ENCODE measurements at regions not wholly inside any gene's neighbourhood (a gene's known extent, or its start where the extent isn't known, plus 50 kb on each side); places are given as distances from the start of the nearest gene placed in this dataset.

DNA sequence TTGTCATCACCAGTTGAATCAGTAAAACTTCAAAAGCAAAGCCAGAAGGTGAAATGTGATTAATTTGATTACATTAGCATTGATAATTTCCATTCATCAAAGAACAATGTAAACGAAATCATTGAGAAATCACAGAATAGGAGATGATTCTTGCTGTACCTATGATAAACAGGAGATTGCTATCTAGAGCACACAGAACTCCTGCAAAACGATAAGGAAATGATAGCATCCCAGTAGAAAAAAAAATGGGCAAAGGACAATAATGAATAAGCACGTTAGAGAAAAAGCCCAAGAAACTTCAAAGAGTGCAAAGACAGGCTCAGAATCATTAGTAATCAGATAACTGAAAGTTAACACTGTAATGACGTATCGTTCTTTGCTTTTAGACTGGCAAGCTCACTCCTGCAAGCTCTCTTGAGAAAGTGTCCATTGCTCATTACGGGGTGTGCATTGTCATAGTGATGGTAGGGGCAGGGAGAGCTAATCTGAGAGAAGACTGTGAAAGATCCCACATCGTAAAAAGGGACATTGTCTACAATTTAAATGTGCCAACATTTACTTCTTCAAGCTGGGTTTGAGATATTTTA, 143.6 kb downstream of the SPP2 start:
- H3K4me3 ChIP-seq (ENCODE audit: low read depth, low read length) = no peak overlapping the region

DNA sequence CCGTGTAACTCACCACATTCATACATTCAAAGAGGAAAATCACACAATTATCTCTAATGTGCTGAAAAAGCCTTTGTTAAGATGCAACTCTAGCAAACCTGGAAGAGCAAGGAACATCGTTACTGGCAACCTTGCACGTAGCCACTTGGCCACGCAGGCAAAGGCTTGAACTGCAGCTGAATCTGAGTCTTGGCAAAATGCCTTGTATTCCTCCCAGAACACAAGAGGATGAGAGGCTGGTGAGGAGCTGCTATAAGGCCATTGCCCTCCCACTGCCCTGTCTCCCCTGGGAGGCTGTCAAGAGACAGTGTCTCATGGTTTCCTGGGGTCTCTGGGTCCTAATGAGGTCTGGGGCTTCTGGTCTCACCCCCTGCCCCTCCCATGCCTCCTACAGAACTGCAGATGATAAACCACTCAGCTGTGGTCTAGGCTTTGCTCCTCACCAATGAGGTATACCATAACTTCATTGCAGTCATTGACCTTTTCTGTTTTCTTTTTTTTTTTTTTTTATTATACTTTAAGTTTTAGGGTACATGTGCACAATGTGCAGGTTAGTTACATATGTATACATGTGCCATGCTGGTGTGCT, 141.4 kb downstream of the SPP2 start:
- DNase-seq (ENCODE audit: low read depth) = no peak
- no peak overlapping the region for H3K4me3 ChIP-seq (ENCODE audit: low read depth, low read length)
- TF ChIP-seq, protein P1, sequence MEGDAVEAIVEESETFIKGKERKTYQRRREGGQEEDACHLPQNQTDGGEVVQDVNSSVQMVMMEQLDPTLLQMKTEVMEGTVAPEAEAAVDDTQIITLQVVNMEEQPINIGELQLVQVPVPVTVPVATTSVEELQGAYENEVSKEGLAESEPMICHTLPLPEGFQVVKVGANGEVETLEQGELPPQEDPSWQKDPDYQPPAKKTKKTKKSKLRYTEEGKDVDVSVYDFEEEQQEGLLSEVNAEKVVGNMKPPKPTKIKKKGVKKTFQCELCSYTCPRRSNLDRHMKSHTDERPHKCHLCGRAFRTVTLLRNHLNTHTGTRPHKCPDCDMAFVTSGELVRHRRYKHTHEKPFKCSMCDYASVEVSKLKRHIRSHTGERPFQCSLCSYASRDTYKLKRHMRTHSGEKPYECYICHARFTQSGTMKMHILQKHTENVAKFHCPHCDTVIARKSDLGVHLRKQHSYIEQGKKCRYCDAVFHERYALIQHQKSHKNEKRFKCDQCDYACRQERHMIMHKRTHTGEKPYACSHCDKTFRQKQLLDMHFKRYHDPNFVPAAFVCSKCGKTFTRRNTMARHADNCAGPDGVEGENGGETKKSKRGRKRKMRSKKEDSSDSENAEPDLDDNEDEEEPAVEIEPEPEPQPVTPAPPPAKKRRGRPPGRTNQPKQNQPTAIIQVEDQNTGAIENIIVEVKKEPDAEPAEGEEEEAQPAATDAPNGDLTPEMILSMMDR (IDR thresholded peaks at IDR 0.05; ENCODE audit: low read depth, low read length, missing control alignments) = no peak

More for the DNA sequence above, 143.6 kb downstream of the SPP2 start:
- TF ChIP-seq, protein P1 (IDR thresholded peaks at IDR 0.05; ENCODE audit: low read depth, low read length, missing control alignments) = no peak
- DNase-seq (ENCODE audit: low read depth) = no peak

DNA sequence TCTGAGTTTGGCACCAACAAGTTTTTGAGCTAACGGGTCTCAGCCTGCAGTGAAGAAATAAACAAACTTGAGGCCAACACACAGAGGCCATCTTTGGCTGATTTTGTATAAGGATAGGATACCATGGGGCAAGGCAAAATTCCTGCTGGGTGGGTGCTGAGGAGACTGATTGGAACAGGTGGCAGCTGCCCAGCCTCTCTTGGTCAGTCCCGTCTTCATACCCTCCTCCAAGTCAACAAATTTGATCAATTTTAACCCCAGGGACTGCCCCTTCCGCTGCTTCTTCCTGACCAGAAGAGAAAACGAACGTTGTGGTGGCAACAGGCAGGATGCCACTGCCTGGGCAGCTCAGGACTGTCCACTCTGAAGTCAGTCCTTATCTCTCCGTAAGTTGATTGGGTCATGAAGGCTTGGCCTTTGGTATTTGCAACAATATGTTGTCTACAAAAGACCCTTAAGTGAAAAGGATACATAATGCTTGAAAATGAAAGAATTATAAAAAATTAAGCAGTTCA, 139.3 kb downstream of the SPP2 start:
- H3K4me3 ChIP-seq (ENCODE audit: low read depth, low read length) = no peak overlapping the region
- DNase-seq (ENCODE audit: low read depth) = no peak
- TF ChIP-seq, protein P1 (IDR thresholded peaks at IDR 0.05; ENCODE audit: low read depth, low read length, missing control alignments) = no peak

DNA sequence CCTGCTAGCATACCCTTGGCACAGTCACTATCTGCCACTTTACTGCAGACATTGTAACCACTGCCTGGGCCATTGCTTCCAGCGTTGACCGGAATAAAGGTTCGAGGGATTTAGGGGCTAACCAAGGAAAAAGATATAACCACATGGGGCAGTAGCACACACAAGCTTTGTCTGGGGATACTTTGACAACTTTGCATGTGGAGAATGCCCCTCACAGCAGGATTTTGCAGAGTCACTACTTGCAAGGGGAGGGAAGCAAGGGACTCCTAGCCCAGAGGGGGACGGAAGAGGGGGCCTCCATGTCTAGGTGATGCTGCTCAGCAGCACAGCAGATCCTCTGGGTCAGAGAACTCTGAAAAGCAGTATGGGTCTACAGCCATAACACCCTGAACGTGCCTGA, 138.7 kb downstream of the SPP2 start:
- TF ChIP-seq, protein P1 (IDR thresholded peaks at IDR 0.05; ENCODE audit: low read depth, low read length, missing control alignments) = no peak
- no peak for DNase-seq (ENCODE audit: low read depth)
- no peak overlapping the region for H3K4me3 ChIP-seq (ENCODE audit: low read depth, low read length)

DNA sequence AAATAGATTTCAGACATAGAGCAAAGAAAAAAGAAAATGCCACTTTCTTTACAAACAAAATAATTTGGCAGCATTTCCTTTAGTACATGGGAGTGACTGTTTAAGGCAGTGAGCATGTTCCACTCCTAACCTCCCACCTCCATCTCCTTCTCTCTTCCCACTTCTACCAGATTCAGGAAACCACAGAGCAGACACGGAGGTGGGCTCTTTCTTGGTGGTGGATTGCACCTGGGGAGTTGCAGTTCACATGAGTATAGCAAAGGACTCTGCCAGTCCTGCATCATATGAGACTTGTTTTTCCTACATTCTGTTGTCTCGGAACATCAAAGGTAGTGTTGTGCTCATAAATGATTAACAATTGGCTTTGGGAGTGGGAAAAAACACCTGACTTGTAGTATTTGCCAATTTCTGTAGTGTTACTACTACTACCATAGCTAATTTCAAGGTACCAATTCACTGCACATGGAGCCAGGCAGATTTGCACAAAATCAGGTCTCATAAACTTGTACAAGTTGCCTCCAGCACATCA, 137.2 kb downstream of the SPP2 start:
- TF ChIP-seq, protein P1 (IDR thresholded peaks at IDR 0.05; ENCODE audit: low read depth, low read length, missing control alignments) = no peak
- no peak overlapping the region for H3K4me3 ChIP-seq (ENCODE audit: low read depth, low read length)
- DNase-seq (ENCODE audit: low read depth) = no peak

DNA sequence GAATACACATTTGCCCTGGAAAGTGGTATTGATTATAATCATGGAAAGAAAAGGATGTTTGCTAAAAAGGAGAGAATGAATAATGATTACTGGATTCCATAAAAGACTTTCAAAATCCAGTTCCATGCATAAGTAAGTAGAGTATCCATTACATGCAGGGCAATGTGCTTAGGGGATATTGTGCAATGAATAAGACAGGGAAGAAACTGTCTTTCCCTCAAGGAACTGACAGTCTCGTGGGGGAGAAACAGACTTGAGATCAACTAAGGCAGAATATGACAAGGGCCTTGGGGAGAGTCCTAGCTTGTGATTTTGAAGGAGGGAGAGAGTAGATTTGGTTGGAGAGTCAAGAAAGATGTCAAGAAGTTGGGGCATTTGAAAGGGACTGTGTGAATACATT, 130.6 kb downstream of the SPP2 start:
- DNase-seq (ENCODE audit: low read depth) = no peak
- TF ChIP-seq, protein P1 (IDR thresholded peaks at IDR 0.05; ENCODE audit: low read depth, low read length, missing control alignments) = no peak
- no peak overlapping the region for H3K4me3 ChIP-seq (ENCODE audit: low read depth, low read length)

DNA sequence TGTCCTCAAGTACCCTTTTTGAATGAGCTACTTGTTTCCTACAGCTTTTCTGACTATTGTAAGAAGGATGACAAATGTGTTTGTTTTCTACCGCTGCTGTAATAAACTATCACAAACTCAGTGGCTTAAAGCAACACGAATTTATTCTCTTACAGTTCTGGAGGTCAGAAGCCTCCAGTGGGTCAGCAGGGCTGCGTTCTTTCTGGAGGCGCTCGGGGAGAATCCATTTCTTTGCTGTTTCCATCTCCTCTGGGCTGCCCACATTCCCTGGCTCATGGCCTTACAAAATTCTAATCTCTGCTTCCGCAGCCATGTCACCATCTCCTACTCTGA, 128.5 kb downstream of the SPP2 start:
- no peak for DNase-seq (ENCODE audit: low read depth)
- TF ChIP-seq, protein P1 (IDR thresholded peaks at IDR 0.05; ENCODE audit: low read depth, low read length, missing control alignments) = no peak
- H3K4me3 ChIP-seq (ENCODE audit: low read depth, low read length) = no peak overlapping the region

Data from GM12864 (cell line).